ENCODE measurements at regions not wholly inside any gene's neighbourhood (a gene's known extent, or its start where the extent isn't known, plus 50 kb on each side); places are given as distances from the start of the nearest gene placed in this dataset.

- Histone ChIP-seq H3K27me3 (ENCODE audit: control insufficient read depth, insufficient read depth, low read length) (no peaks in the 10 kb centered on the region), H3K4me2 (ENCODE audit: low read length) (no peak overlapping the region), H3K36me3 (ENCODE audit: control insufficient read depth, insufficient read depth, low read length) (no peaks in the 10 kb centered on the region), H3K4me3 (ENCODE audit: low read depth, low read length) (no peak overlapping the region), H2AFZ (no peak overlapping the region), H3K9me3 (ENCODE audit: control insufficient read depth, low read length) (no peaks in the 10 kb centered on the region), H3K4me1 (no peaks in the 10 kb centered on the region), H3K79me2 (no peaks in the 10 kb centered on the region), H3K27ac (no peak overlapping the region), H3K9ac (no peak overlapping the region)
- TF ChIP-seq CTCF (IDR thresholded peaks at IDR 0.05): no peak
These were observed 952.0 kb downstream of the SLITRK5 start for GRCh38 chr13:88623150-88623549.

- H3K9me3 ChIP-seq (ENCODE audit: control insufficient read depth, low read length): no peaks in the 10 kb centered on the region
- H3K9ac ChIP-seq: no peak overlapping the region
- no peaks in the 10 kb centered on the region for H3K79me2 ChIP-seq
- no peaks in the 10 kb centered on the region for H3K4me1 ChIP-seq
- H3K36me3 ChIP-seq (ENCODE audit: control insufficient read depth, insufficient read depth, low read length): no peaks in the 10 kb centered on the region
- TF ChIP-seq CTCF (IDR thresholded peaks at IDR 0.05): no peak
- no peak overlapping the region for H3K4me2 ChIP-seq (ENCODE audit: low read length)
- no peak overlapping the region for H3K27ac ChIP-seq
- no peaks in the 10 kb centered on the region for H3K27me3 ChIP-seq (ENCODE audit: control insufficient read depth, insufficient read depth, low read length)
- H2AFZ ChIP-seq: no peak overlapping the region
- no peak overlapping the region for H3K4me3 ChIP-seq (ENCODE audit: low read depth, low read length)
These were observed 955.9 kb downstream of the SLITRK5 start for GRCh38 chr13:88627071-88627470.

- H2AFZ ChIP-seq: no peak overlapping the region
- no peaks in the 10 kb centered on the region for H3K4me1 ChIP-seq
- H3K4me2 ChIP-seq (ENCODE audit: low read length): no peak overlapping the region
- H3K36me3 ChIP-seq (ENCODE audit: control insufficient read depth, insufficient read depth, low read length): no peaks in the 10 kb centered on the region
- H3K27me3 ChIP-seq (ENCODE audit: control insufficient read depth, insufficient read depth, low read length): no peaks in the 10 kb centered on the region
- TF ChIP-seq CTCF (IDR thresholded peaks at IDR 0.05): no peak
- no peaks in the 10 kb centered on the region for H3K9me3 ChIP-seq (ENCODE audit: control insufficient read depth, low read length)
- no peak overlapping the region for H3K9ac ChIP-seq
- no peak overlapping the region for H3K4me3 ChIP-seq (ENCODE audit: low read depth, low read length)
- no peak overlapping the region for H3K27ac ChIP-seq
- H3K79me2 ChIP-seq: no peaks in the 10 kb centered on the region
These were observed 957.7 kb downstream of the SLITRK5 start for GRCh38 chr13:88628882-88629281.

GRCh38 chr13:88637935-88638334 lies 966.8 kb downstream of the SLITRK5 start:
- Histone ChIP-seq H3K4me3 (ENCODE audit: low read depth, low read length) (no peak overlapping the region), H3K4me2 (ENCODE audit: low read length) (no peak overlapping the region), H3K79me2 (no peaks in the 10 kb centered on the region), H2AFZ (no peak overlapping the region), H3K4me1 (no peaks in the 10 kb centered on the region), H3K9ac (no peak overlapping the region), H3K27me3 (ENCODE audit: control insufficient read depth, insufficient read depth, low read length) (no peaks in the 10 kb centered on the region), H3K9me3 (ENCODE audit: control insufficient read depth, low read length) (no peaks in the 10 kb centered on the region), H3K27ac (no peak overlapping the region), H3K36me3 (ENCODE audit: control insufficient read depth, insufficient read depth, low read length) (no peaks in the 10 kb centered on the region)
- no peak for TF ChIP-seq CTCF (IDR thresholded peaks at IDR 0.05)

- no peaks in the 10 kb centered on the region for H3K79me2 ChIP-seq
- H3K4me2 ChIP-seq (ENCODE audit: low read length): no peak overlapping the region
- H3K9me3 ChIP-seq (ENCODE audit: control insufficient read depth, low read length): no peaks in the 10 kb centered on the region
- H3K9ac ChIP-seq: no peak overlapping the region
- no peaks in the 10 kb centered on the region for H3K27me3 ChIP-seq (ENCODE audit: control insufficient read depth, insufficient read depth, low read length)
- H3K4me3 ChIP-seq (ENCODE audit: low read depth, low read length): no peak overlapping the region
- H2AFZ ChIP-seq: no peak overlapping the region
- TF ChIP-seq CTCF (IDR thresholded peaks at IDR 0.05): no peak
- no peaks in the 10 kb centered on the region for H3K36me3 ChIP-seq (ENCODE audit: control insufficient read depth, insufficient read depth, low read length)
- H3K27ac ChIP-seq: no peak overlapping the region
- no peaks in the 10 kb centered on the region for H3K4me1 ChIP-seq
These were observed 972.1 kb downstream of the SLITRK5 start for GRCh38 chr13:88643233-88643632.

Data from parathyroid adenoma (tissue), 2 donors.